ENCODE measurements at regions not wholly inside any gene's neighbourhood (a gene's known extent, or its start where the extent isn't known, plus 50 kb on each side); places are given as distances from the start of the nearest gene placed in this dataset.

DNA sequence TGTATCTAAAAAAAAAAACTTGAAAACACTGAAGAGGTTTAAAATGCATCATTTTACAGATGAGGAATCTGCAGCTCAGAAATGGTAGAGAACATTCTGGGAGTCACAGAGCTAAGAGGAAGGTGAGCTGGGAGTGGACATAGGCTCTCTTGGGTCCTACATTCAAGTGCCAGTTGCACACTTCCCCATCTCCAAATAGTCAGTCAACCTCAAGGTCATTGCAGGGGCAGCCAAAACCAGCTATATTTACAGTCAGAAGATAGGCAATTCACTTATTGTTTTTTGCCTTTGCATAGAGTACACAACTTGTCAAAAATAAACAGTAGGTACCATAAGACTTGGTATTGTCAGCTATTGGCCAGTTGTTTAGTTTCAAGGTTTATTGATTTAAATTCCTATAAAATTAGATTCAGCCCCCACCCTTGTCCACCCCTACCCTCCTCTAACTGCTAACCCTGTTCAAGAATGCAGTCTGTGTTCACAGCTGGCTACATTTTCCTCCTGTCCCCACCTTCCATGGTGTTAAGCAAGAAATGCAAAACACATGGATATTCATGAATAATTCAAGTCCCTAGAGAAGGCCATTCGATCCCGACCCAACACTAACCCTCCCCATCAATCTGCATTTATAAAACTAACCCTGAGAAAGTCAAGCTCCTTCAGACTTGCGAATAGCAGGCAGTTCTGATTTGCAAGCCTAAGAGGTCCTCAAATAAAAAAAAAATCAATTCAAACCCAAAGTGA lies 567.0 kb upstream of the MCTP2 start:
- Histone ChIP-seq H3K4me3 (no peak overlapping the region), H3K27ac (no peak overlapping the region), H3K4me1 (peaks cover 0 to 8% (median 0%) of the 10 kb centered on the region in 4 donors), H3K27me3 (no peaks in the 10 kb centered on the region), H3K9me3 (no peaks in the 10 kb centered on the region), H3K36me3 (no peaks in the 10 kb centered on the region)
- WGBS, 2 donors: 26 to 35% methylated on average over 3 of the region's 3 CpGs
- TF ChIP-seq EP300 (IDR thresholded peaks at IDR 0.05): no peak
- TF ChIP-seq, protein P1, sequence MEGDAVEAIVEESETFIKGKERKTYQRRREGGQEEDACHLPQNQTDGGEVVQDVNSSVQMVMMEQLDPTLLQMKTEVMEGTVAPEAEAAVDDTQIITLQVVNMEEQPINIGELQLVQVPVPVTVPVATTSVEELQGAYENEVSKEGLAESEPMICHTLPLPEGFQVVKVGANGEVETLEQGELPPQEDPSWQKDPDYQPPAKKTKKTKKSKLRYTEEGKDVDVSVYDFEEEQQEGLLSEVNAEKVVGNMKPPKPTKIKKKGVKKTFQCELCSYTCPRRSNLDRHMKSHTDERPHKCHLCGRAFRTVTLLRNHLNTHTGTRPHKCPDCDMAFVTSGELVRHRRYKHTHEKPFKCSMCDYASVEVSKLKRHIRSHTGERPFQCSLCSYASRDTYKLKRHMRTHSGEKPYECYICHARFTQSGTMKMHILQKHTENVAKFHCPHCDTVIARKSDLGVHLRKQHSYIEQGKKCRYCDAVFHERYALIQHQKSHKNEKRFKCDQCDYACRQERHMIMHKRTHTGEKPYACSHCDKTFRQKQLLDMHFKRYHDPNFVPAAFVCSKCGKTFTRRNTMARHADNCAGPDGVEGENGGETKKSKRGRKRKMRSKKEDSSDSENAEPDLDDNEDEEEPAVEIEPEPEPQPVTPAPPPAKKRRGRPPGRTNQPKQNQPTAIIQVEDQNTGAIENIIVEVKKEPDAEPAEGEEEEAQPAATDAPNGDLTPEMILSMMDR (IDR thresholded peaks at IDR 0.05): no peak
- no peak for TF ChIP-seq POLR2A (IDR thresholded peaks at IDR 0.05)
- DNase-seq (ENCODE audit: low spot score in 2 of 2): no peak

GRCh38 chr15:93662162-93662885 lies 569.0 kb upstream of the MCTP2 start:
- Histone ChIP-seq H3K9me3 (no peaks in the 10 kb centered on the region), H3K4me1 (peaks cover 0 to 8% (median 0%) of the 10 kb centered on the region in 4 donors), H3K36me3 (no peaks in the 10 kb centered on the region), H3K27ac (no peak overlapping the region), H3K27me3 (no peaks in the 10 kb centered on the region), H3K4me3 (no peak overlapping the region)
- 69 to 78% methylated on average over 1 of the region's 1 CpG for WGBS, 2 donors
- no peak for DNase-seq (ENCODE audit: low spot score in 2 of 2)
- no peak for TF ChIP-seq POLR2A (IDR thresholded peaks at IDR 0.05)

- Histone ChIP-seq H3K36me3 (no peaks in the 10 kb centered on the region), H3K4me1 (peaks cover 0 to 3% (median 0%) of the 10 kb centered on the region in 4 donors), H3K9me3 (no peaks in the 10 kb centered on the region), H3K27me3 (no peaks in the 10 kb centered on the region), H3K4me3 (no peak overlapping the region), H3K27ac (no peak overlapping the region)
- WGBS, 2 donors: 71 to 80% methylated on average over 8 of the region's 8 CpGs
- no peak for DNase-seq (ENCODE audit: low spot score in 2 of 2)
- TF ChIP-seq EP300 (IDR thresholded peaks at IDR 0.05): no peak
- no peak for TF ChIP-seq POLR2A (IDR thresholded peaks at IDR 0.05)
- TF ChIP-seq, protein P1 (IDR thresholded peaks at IDR 0.05): no peak
Observed at GRCh38 chr15:93658026-93658816, 569.2 kb upstream of the RGMA start.

DNA sequence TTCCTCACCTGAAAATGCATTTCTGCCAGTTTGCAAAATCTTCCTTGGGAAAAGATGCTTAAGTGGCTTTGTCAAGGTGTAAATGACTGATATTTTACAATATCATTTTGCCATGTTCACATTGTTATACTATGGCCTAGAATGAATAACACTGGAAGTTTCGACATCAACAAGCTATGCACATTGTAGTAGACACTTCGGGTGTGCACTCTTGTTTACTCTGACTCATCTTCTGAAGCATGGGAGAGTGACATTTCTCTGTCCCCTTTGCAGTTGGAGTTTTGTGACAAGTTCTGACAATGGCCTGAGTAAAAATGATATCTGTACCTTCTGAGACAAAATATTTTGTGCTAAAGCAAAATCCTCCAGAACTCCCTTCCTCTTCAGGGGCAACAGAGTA lies 567.0 kb upstream of the RGMA start:
- 88 to 92% methylated on average over 2 of the region's 2 CpGs for WGBS, 2 donors
- H3K9me3 ChIP-seq: no peaks in the 10 kb centered on the region
- no peak for TF ChIP-seq POLR2A (IDR thresholded peaks at IDR 0.05)
- TF ChIP-seq, protein P1 (IDR thresholded peaks at IDR 0.05): no peak
- no peak for TF ChIP-seq EP300 (IDR thresholded peaks at IDR 0.05)

GRCh38 chr15:93649691-93650235 lies 560.8 kb upstream of the RGMA start:
- H3K27me3 ChIP-seq: no peaks in the 10 kb centered on the region

More for the DNA sequence above, 567.0 kb upstream of the RGMA start:
- no peaks in the 10 kb centered on the region for H3K36me3 ChIP-seq
- no peak overlapping the region for H3K27ac ChIP-seq
- no peak for DNase-seq (ENCODE audit: low spot score in 2 of 2)
- no peaks in the 10 kb centered on the region for H3K27me3 ChIP-seq
- H3K4me1 ChIP-seq: no peaks in the 10 kb centered on the region
- H3K4me3 ChIP-seq: no peak overlapping the region

More at GRCh38 chr15:93649691-93650235, 560.8 kb upstream of the RGMA start:
- no peaks in the 10 kb centered on the region for H3K9me3 ChIP-seq
- H3K4me1 ChIP-seq: no peaks in the 10 kb centered on the region
- no peaks in the 10 kb centered on the region for H3K36me3 ChIP-seq
- TF ChIP-seq, protein P1 (IDR thresholded peaks at IDR 0.05): no peak
- TF ChIP-seq POLR2A (IDR thresholded peaks at IDR 0.05) (no peak), EP300 (IDR thresholded peaks at IDR 0.05) (no peak)
- no peak overlapping the region for H3K27ac ChIP-seq
- WGBS, 2 donors: 65 to 67% methylated on average over 6 of the region's 6 CpGs
- DNase-seq (ENCODE audit: low spot score in 2 of 2): no peak
- H3K4me3 ChIP-seq: no peak overlapping the region

Data from tibial nerve (tissue), 4 donors.